Natural killer cell (primary cell): ENCODE measurements at regions not wholly inside any gene's neighbourhood (a gene's known extent, or its start where the extent isn't known, plus 50 kb on each side); places are given as distances from the start of the nearest gene placed in this dataset.

Experiments used
- ATAC-seq, 3 donors: fragments of 150-1000 bp in 2 of 3; fragments of 200-7000 bp in 1 of 3; cut with Tn5 transposase; 1 replicate in 1 of 3; 2 replicates in 2 of 3; pipeline ENCODE4 v1.10.0; 2021; ENCODE audit warnings: mild to moderate bottlenecking in 2 of 3, moderate library complexity in 2 of 3
- DNase-seq, 2 donors: peaks; one replicate each; pipeline versions ENCODE4 v3.0.0 to v3.0.0-alpha.2; 2013 to 2021; ENCODE audit warnings: mixed read lengths in 1 of 2
- H3K27ac ChIP-seq: one replicate; pipeline ENCODE4 v1.5.1; 2013; ENCODE audit warnings: mild to moderate bottlenecking, low read length
- H3K27me3 ChIP-seq: one replicate; pipeline ENCODE4 v1.6.1; 2013; ENCODE audit warnings: low read length; ENCODE audit not compliant: control insufficient read depth, insufficient read depth
- H3K36me3 ChIP-seq: one replicate; pipeline ENCODE4 v1.6.1; 2013; ENCODE audit warnings: low read length; ENCODE audit not compliant: control insufficient read depth, insufficient read depth
- H3K4me1 ChIP-seq: one replicate; pipeline ENCODE4 v1.6.1; 2013; ENCODE audit warnings: low read length; ENCODE audit not compliant: control insufficient read depth, insufficient read depth
- H3K4me3 ChIP-seq: one replicate; pipeline ENCODE4 v1.5.1; 2013; ENCODE audit warnings: low read length
- H3K9me3 ChIP-seq: one replicate; pipeline ENCODE4 v1.6.1; 2013; ENCODE audit warnings: low read length; ENCODE audit not compliant: control insufficient read depth, insufficient read depth
- H3K27ac Mint-ChIP-seq, 2 donors: one replicate each; pipeline ENCODE4 v1.8.0; 2022; ENCODE audit warnings: mild to moderate bottlenecking in 2 of 2, mixed read lengths in 2 of 2, moderate library complexity in 1 of 2
- H3K27me3 Mint-ChIP-seq, 2 donors: one replicate each; pipeline ENCODE4 v1.8.0; 2022; ENCODE audit warnings: low read depth in 2 of 2, mixed read lengths in 2 of 2
- H3K36me3 Mint-ChIP-seq: one replicate; pipeline ENCODE4 v1.8.0; 2022; ENCODE audit warnings: mixed read lengths
- H3K4me1 Mint-ChIP-seq, 2 donors: one replicate each; pipeline ENCODE4 v1.8.0; 2022; ENCODE audit warnings: mixed read lengths in 2 of 2
- H3K4me3 Mint-ChIP-seq: one replicate; pipeline ENCODE4 v1.8.0; 2022; ENCODE audit warnings: mild to moderate bottlenecking, moderate library complexity, mixed read lengths
- H3K9me3 Mint-ChIP-seq, 2 donors: one replicate each; pipeline ENCODE4 v1.8.0; 2022; ENCODE audit warnings: mixed read lengths in 2 of 2
- WGBS: methylation state at CpG from one replicate; pipeline ENCODE4 v1.1.7; 2013; ENCODE audit warnings: missing lambda C conversion rate; ENCODE audit not compliant: insufficient coverage; 5-methylcytosine and 5-hydroxymethylcytosine counted together
- intact Hi-C: fragments of 100-400 bp; cut with micrococcal nuclease; formaldehyde crosslinking; loops from one replicate; pipeline ENCODE4 v1.14.2; 2022
- TF ChIP-seq, protein P1 (sequence below): fragments of 200-600 bp; IDR thresholded peaks from one replicate; pipeline ENCODE4 v1.8.0; 2022; ENCODE audit warnings: antibody characterized with exemption

DNA sequence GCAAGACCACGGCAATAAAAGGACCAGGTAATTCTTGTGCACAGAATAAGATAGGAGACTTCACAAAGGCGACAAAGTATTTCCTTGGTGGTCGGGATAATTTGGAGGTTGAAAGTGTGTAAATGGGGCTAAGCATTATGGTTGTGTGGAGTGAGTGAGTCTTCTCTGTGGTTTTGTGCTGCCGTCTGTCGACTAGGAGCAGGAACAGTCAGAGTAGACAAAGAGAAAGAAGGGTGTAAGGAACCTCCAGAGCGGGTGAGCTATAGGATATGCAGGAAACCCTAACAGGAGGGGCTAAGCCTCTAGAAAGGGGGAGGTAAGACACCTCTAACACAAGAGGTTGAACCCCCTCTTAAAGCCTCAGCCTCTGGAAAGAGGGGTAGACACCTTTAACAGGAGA is 201.6 kb downstream of the SH2D4B start:
- H3K27me3 Mint-ChIP-seq = peaks cover 9 to 23% of the 10 kb centered on the region in 2 donors
- H3K36me3 ChIP-seq = no peaks in the 10 kb centered on the region
- no peaks in the 10 kb centered on the region for H3K9me3 Mint-ChIP-seq
- TF ChIP-seq, protein P1, sequence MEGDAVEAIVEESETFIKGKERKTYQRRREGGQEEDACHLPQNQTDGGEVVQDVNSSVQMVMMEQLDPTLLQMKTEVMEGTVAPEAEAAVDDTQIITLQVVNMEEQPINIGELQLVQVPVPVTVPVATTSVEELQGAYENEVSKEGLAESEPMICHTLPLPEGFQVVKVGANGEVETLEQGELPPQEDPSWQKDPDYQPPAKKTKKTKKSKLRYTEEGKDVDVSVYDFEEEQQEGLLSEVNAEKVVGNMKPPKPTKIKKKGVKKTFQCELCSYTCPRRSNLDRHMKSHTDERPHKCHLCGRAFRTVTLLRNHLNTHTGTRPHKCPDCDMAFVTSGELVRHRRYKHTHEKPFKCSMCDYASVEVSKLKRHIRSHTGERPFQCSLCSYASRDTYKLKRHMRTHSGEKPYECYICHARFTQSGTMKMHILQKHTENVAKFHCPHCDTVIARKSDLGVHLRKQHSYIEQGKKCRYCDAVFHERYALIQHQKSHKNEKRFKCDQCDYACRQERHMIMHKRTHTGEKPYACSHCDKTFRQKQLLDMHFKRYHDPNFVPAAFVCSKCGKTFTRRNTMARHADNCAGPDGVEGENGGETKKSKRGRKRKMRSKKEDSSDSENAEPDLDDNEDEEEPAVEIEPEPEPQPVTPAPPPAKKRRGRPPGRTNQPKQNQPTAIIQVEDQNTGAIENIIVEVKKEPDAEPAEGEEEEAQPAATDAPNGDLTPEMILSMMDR = no peak
- no peaks in the 10 kb centered on the region for H3K9me3 ChIP-seq
- 87% methylated on average over 6 of the region's 6 CpGs for WGBS
- no peak for ATAC-seq
- H3K27me3 ChIP-seq = no peaks in the 10 kb centered on the region
- no peak overlapping the region for H3K27ac ChIP-seq
- no peaks in the 10 kb centered on the region for H3K36me3 Mint-ChIP-seq
- H3K27ac Mint-ChIP-seq = no peak overlapping the region
- no peak overlapping the region for H3K4me3 ChIP-seq
- no peaks in the 10 kb centered on the region for H3K4me1 Mint-ChIP-seq
- H3K4me1 ChIP-seq = no peaks in the 10 kb centered on the region
- no peak for DNase-seq
- no peak overlapping the region for H3K4me3 Mint-ChIP-seq
- intact Hi-C loops = no loop called here

DNA sequence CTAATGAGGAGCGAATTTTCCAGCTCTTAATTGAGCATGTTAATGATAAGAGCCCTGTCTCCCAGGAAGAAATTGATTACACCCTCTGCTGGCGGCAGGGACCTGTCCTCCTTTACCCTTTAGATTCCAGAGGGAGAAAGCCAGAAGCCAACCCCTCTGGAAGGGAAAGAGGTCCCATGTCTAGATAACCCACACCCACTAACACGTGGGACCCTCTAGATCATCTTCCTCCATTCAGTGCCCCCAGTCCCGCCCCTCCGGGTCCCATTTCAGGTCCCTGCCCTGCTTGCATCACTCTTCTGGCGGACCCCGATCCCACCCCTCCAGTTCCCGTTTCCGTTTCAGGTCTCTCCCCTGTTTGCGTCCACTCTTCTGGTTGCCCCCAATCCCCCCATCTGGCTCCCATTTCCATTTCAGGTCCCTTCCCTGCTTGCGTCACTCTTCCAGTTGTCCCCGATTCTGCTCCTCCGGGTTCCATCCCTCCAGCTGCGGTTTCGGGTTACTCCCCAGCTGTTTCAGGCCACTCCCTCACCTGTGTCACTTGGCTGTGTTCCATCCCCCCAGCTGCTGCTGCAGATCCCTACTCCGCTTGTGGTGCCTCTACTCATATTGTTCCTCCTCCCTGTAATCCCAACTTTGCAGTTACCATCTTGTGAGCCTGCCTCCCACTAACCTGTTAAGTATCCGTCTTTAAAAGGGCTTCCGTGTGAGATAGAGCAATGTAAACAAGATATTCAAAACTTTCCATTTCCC is 202.4 kb downstream of the SH2D4B start:
- Histone ChIP-seq H3K36me3 (no peaks in the 10 kb centered on the region), H3K27ac (no peak overlapping the region), H3K4me3 (no peak overlapping the region), H3K27me3 (no peaks in the 10 kb centered on the region), H3K4me1 (no peaks in the 10 kb centered on the region), H3K9me3 (no peaks in the 10 kb centered on the region)
- H3K9me3 Mint-ChIP-seq = no peaks in the 10 kb centered on the region
- peaks cover 9 to 23% of the 10 kb centered on the region in 2 donors for H3K27me3 Mint-ChIP-seq
- H3K4me1 Mint-ChIP-seq = no peaks in the 10 kb centered on the region
- no peaks in the 10 kb centered on the region for H3K36me3 Mint-ChIP-seq
- TF ChIP-seq, protein P1 = no peak
- intact Hi-C loops = no loop called here
- ATAC-seq (no peak), DNase-seq (no peak)
- H3K4me3 Mint-ChIP-seq = no peak overlapping the region
- no peak overlapping the region for H3K27ac Mint-ChIP-seq
- 90% methylated on average over 18 of the region's 18 CpGs for WGBS

DNA sequence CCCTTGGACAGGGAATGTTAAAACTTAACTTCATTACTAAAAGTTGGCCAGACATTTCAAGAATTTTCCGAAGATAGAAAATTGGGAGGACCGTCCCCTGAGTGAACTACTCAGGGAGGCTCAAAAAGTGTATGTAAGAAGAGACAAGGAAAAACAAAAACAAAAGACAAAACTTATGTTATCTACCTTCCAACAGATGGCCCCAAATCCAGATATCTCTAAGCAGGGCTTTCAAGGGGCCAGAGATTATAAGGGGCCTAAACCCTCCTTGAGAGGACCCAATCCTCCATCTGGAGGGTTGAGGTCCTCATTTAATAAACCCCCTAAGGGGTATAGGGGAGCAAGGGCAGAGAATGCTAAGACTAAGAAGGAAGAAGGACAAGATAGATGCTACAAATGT is 203.6 kb downstream of the SH2D4B start:
- DNase-seq = no peak
- TF ChIP-seq, protein P1 = no peak
- H3K4me1 Mint-ChIP-seq = no peaks in the 10 kb centered on the region
- H3K9me3 Mint-ChIP-seq = no peaks in the 10 kb centered on the region
- Histone ChIP-seq H3K9me3 (no peaks in the 10 kb centered on the region), H3K36me3 (no peaks in the 10 kb centered on the region), H3K4me1 (no peaks in the 10 kb centered on the region), H3K4me3 (no peak overlapping the region), H3K27ac (no peak overlapping the region), H3K27me3 (no peaks in the 10 kb centered on the region)
- intact Hi-C loops = no loop called here
- H3K4me3 Mint-ChIP-seq = no peak overlapping the region
- H3K27ac Mint-ChIP-seq = no peak overlapping the region
- no peaks in the 10 kb centered on the region for H3K36me3 Mint-ChIP-seq
- H3K27me3 Mint-ChIP-seq = peaks cover 9 to 23% of the 10 kb centered on the region in 2 donors
- no peak for ATAC-seq
- 100% methylated on average over 2 of the region's 2 CpGs for WGBS

DNA sequence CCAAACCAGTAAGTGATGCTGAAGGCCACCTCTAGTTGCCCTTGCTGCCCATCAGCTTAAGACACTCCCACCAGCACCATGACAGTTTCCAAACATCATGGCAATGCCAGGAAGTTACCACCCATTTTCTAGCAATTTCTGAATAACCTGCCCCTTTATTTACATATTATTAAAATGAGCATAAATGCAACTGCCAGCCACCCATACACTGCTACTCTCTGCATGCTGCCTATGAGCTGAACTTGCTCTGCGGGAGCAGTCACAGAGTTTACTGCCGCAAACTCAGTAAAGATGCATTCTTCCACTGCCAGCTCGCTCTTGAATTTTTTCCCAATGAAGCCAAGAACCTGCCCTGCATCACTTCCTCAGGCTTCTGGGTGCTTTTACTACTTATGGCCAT is 212.6 kb downstream of the SH2D4B start:
- intact Hi-C loops = no loop called here
- H3K9me3 Mint-ChIP-seq = no peaks in the 10 kb centered on the region
- TF ChIP-seq, protein P1 = no peak
- Histone ChIP-seq H3K9me3 (no peaks in the 10 kb centered on the region), H3K4me1 (no peaks in the 10 kb centered on the region), H3K36me3 (no peaks in the 10 kb centered on the region), H3K27me3 (no peaks in the 10 kb centered on the region), H3K27ac (no peak overlapping the region), H3K4me3 (no peak overlapping the region)
- DNase-seq (no peak), ATAC-seq (no peak)
- no peak overlapping the region for H3K4me3 Mint-ChIP-seq
- no peak overlapping the region for H3K27ac Mint-ChIP-seq
- H3K36me3 Mint-ChIP-seq = no peaks in the 10 kb centered on the region
- 90% methylated on average over 3 of the region's 3 CpGs for WGBS
- H3K27me3 Mint-ChIP-seq = peaks cover 3 to 12% of the 10 kb centered on the region in 2 donors
- H3K4me1 Mint-ChIP-seq = no peaks in the 10 kb centered on the region
